ENCODE measurements at regions not wholly inside any gene's neighbourhood (a gene's known extent, or its start where the extent isn't known, plus 50 kb on each side); places are given as distances from the start of the nearest gene placed in this dataset.

DNA sequence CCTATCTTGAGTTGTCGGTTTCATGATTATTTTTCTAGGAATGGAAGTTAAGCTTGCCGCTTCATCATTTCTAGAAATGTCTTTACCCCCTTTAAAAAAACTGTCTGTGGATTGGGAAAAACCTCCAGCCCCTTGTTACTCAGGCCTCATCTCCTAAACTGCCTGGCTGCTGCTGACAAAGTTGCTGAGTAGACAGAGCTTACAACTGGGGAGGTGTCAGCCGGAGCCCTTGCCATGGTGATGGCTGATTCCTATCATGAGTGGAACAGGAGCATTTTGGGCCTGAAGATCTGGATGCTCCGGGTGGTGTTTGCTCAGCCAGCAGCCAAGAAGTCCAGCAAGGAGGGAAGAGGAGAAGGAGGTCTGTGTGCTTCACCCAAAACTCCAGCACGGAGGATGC lies 243.3 kb downstream of the ENGASE start:
- no peak for TF ChIP-seq POLR2AphosphoS5 (IDR thresholded peaks at IDR 0.05)
- TF ChIP-seq, protein P1, sequence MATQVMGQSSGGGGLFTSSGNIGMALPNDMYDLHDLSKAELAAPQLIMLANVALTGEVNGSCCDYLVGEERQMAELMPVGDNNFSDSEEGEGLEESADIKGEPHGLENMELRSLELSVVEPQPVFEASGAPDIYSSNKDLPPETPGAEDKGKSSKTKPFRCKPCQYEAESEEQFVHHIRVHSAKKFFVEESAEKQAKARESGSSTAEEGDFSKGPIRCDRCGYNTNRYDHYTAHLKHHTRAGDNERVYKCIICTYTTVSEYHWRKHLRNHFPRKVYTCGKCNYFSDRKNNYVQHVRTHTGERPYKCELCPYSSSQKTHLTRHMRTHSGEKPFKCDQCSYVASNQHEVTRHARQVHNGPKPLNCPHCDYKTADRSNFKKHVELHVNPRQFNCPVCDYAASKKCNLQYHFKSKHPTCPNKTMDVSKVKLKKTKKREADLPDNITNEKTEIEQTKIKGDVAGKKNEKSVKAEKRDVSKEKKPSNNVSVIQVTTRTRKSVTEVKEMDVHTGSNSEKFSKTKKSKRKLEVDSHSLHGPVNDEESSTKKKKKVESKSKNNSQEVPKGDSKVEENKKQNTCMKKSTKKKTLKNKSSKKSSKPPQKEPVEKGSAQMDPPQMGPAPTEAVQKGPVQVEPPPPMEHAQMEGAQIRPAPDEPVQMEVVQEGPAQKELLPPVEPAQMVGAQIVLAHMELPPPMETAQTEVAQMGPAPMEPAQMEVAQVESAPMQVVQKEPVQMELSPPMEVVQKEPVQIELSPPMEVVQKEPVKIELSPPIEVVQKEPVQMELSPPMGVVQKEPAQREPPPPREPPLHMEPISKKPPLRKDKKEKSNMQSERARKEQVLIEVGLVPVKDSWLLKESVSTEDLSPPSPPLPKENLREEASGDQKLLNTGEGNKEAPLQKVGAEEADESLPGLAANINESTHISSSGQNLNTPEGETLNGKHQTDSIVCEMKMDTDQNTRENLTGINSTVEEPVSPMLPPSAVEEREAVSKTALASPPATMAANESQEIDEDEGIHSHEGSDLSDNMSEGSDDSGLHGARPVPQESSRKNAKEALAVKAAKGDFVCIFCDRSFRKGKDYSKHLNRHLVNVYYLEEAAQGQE (IDR thresholded peaks at IDR 0.05; ENCODE audit: borderline replicate concordance) = no peak
- no peak for TF ChIP-seq SMC3 (conservative IDR thresholded peaks at IDR 0.05; ENCODE audit: poor library complexity)
- no peak for TF ChIP-seq EP300 (conservative IDR thresholded peaks at IDR 0.05; ENCODE audit: poor library complexity, severe bottlenecking)
- no peak for TF ChIP-seq EZH2 (IDR thresholded peaks at IDR 0.05; ENCODE audit: borderline replicate concordance, insufficient read depth, low read length, poor library complexity, severe bottlenecking)
- TF ChIP-seq TAF1 (IDR thresholded peaks at IDR 0.05; ENCODE audit: low read depth) = no peak
- TF ChIP-seq MXI1 (conservative IDR thresholded peaks at IDR 0.05; ENCODE audit: poor library complexity, severe bottlenecking) = no peak
- TF ChIP-seq RAD21 (conservative IDR thresholded peaks at IDR 0.05) = no peak
- TF ChIP-seq, protein P2, sequence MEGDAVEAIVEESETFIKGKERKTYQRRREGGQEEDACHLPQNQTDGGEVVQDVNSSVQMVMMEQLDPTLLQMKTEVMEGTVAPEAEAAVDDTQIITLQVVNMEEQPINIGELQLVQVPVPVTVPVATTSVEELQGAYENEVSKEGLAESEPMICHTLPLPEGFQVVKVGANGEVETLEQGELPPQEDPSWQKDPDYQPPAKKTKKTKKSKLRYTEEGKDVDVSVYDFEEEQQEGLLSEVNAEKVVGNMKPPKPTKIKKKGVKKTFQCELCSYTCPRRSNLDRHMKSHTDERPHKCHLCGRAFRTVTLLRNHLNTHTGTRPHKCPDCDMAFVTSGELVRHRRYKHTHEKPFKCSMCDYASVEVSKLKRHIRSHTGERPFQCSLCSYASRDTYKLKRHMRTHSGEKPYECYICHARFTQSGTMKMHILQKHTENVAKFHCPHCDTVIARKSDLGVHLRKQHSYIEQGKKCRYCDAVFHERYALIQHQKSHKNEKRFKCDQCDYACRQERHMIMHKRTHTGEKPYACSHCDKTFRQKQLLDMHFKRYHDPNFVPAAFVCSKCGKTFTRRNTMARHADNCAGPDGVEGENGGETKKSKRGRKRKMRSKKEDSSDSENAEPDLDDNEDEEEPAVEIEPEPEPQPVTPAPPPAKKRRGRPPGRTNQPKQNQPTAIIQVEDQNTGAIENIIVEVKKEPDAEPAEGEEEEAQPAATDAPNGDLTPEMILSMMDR (IDR thresholded peaks at IDR 0.05; ENCODE audit: poor library complexity, severe bottlenecking) = no peak
- Histone ChIP-seq H3K27ac (ENCODE audit: low read length) (no peak overlapping the region), H3K4me2 (ENCODE audit: low read length) (no peak overlapping the region), H4K20me1 (ENCODE audit: insufficient read depth) (no peaks in the 10 kb centered on the region), H2AFZ (ENCODE audit: low read depth, low read length) (no peak overlapping the region), H3K9me2 (ENCODE audit: insufficient read depth, low read length) (no peaks in the 10 kb centered on the region), H3K9ac (ENCODE audit: low read length) (no peak overlapping the region), H3F3A (ENCODE audit: insufficient read depth, low read length, poor library complexity, severe bottlenecking) (no peaks in the 10 kb centered on the region), H3K36me3 (ENCODE audit: insufficient read depth, low read length) (no peaks in the 10 kb centered on the region), H3K27me3 (ENCODE audit: insufficient read depth, low read depth, low read length) (no peaks in the 10 kb centered on the region), H3K79me2 (replicated peaks; ENCODE audit: insufficient read depth, low read length) (no peaks in the 10 kb centered on the region), H3K9me3 (ENCODE audit: low read length) (no peaks in the 10 kb centered on the region), H3K4me3 (ENCODE audit: low read length) (no peak overlapping the region)

- no peaks in the 10 kb centered on the region for H4K20me1 ChIP-seq (ENCODE audit: insufficient read depth)
Measured at GRCh38 chr17:79316805-79317204, 242.2 kb downstream of the ENGASE start.

More at GRCh38 chr17:79316805-79317204, 242.2 kb downstream of the ENGASE start:
- H3K9ac ChIP-seq (ENCODE audit: low read length) = no peak overlapping the region
- H3K27ac ChIP-seq (ENCODE audit: low read length) = no peak overlapping the region
- TF ChIP-seq TAF1 (IDR thresholded peaks at IDR 0.05; ENCODE audit: low read depth) = no peak
- no peak for TF ChIP-seq RAD21 (conservative IDR thresholded peaks at IDR 0.05)
- no peak for TF ChIP-seq SMC3 (conservative IDR thresholded peaks at IDR 0.05; ENCODE audit: poor library complexity)
- TF ChIP-seq, protein P1 (IDR thresholded peaks at IDR 0.05; ENCODE audit: borderline replicate concordance) = no peak
- no peak for TF ChIP-seq EZH2 (IDR thresholded peaks at IDR 0.05; ENCODE audit: borderline replicate concordance, insufficient read depth, low read length, poor library complexity, severe bottlenecking)
- TF ChIP-seq POLR2AphosphoS5 (IDR thresholded peaks at IDR 0.05) = no peak
- no peak for TF ChIP-seq MXI1 (conservative IDR thresholded peaks at IDR 0.05; ENCODE audit: poor library complexity, severe bottlenecking)
- TF ChIP-seq, protein P2 (IDR thresholded peaks at IDR 0.05; ENCODE audit: poor library complexity, severe bottlenecking) = no peak
- no peak for TF ChIP-seq EP300 (conservative IDR thresholded peaks at IDR 0.05; ENCODE audit: poor library complexity, severe bottlenecking)
- no peaks in the 10 kb centered on the region for H3K36me3 ChIP-seq (ENCODE audit: insufficient read depth, low read length)
- H3K4me3 ChIP-seq (ENCODE audit: low read length) = no peak overlapping the region
- H3K9me2 ChIP-seq (ENCODE audit: insufficient read depth, low read length) = no peaks in the 10 kb centered on the region
- H3K4me2 ChIP-seq (ENCODE audit: low read length) = no peak overlapping the region
- no peaks in the 10 kb centered on the region for H3K79me2 ChIP-seq (replicated peaks; ENCODE audit: insufficient read depth, low read length)
- no peak overlapping the region for H2AFZ ChIP-seq (ENCODE audit: low read depth, low read length)
- no peaks in the 10 kb centered on the region for H3K27me3 ChIP-seq (ENCODE audit: insufficient read depth, low read depth, low read length)
- no peaks in the 10 kb centered on the region for H3F3A ChIP-seq (ENCODE audit: insufficient read depth, low read length, poor library complexity, severe bottlenecking)
- no peaks in the 10 kb centered on the region for H3K9me3 ChIP-seq (ENCODE audit: low read length)

Data from neural cell (in vitro differentiated cells).